AG10803 (cell line): ENCODE measurements at regions not wholly inside any gene's neighbourhood (a gene's known extent, or its start where the extent isn't known, plus 50 kb on each side); places are given as distances from the start of the nearest gene placed in this dataset.
A peak's percentile ranks its signal among the peaks of the same experiment; 100 is the strongest.
"Not testable (repeated sequence)": the region's sequence is repeated elsewhere in the genome, so short reads cannot be mapped to it uniquely, and the experiment has no call there.

Experiments
- DNase-seq: peaks from one replicate; pipeline ENCODE4 v3.0.0; 2010; ENCODE audit warnings: low read depth
- H3K4me3 ChIP-seq: 2 replicates; pipeline ENCODE4 v1.5.1; 2011; ENCODE audit warnings: mild to moderate bottlenecking, low read length, control low read depth
- CTCF ChIP-seq: conservative IDR thresholded peaks from 2 replicates; pipeline ENCODE4 v1.5.1; 2011; ENCODE audit warnings: mild to moderate bottlenecking, low read length, control low read depth, inconsistent platforms

- TF ChIP-seq CTCF: no peak
- no peak for DNase-seq
- H3K4me3 ChIP-seq: no peak overlapping the region
Observed at GRCh38 chr3:28042095-28042635, 199.3 kb upstream of the CMC1 start.

- TF ChIP-seq CTCF: no peak
- no peak overlapping the region for H3K4me3 ChIP-seq
- no peak for DNase-seq
Observed at GRCh38 chr3:28042707-28043106, 198.7 kb upstream of the CMC1 start.

DNA sequence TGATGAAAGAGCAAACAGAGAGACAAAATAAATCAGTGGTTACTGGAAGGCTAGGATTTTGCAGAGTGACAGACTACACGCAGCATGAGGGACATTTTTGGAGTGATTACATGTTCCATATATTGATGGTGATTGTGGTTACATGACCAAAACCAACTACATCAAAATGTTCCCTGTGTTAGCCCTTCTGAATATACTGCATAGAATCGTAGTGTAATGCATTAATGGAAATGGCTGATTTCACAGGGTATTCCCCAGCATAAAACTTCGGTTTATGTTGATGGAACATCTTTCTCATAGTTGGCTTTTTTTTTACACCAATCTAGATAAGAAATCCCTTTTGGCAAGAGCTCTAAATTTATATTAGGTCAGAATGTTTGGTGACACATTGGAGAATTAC lies 191.3 kb upstream of the CMC1 start:
- H3K4me3 ChIP-seq: no peak overlapping the region
- no peak for TF ChIP-seq CTCF
- no peak for DNase-seq

GRCh38 chr3:28050885-28051284 lies 190.5 kb upstream of the CMC1 start:
- no peak for TF ChIP-seq CTCF
- DNase-seq: peak; percentile 65

GRCh38 chr3:28053759-28054158 lies 187.7 kb upstream of the CMC1 start:
- H3K4me3 ChIP-seq: no peak overlapping the region
- no peak for TF ChIP-seq CTCF
- peak; percentile 73 for DNase-seq

More at GRCh38 chr3:28050885-28051284, 190.5 kb upstream of the CMC1 start:
- no peak overlapping the region for H3K4me3 ChIP-seq

DNA sequence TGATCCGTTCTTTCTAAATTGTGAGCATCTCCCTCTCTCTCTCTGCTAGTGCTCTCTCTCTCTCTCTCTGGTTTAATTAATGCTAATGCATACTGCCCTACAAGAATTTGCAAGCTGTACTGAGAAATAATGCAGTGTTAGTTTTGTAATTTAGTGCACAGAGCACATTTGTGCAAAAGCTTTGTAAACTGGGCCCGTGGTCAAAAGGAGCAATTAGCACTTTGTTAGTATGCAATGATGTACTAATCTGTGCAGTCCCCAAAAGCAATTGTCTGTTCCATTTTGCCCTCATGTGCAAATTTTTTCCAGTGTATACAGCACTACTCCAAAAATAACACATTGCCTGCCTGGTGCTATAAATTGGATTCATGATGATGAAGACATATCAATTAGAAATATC lies 184.6 kb upstream of the CMC1 start:
- no peak overlapping the region for H3K4me3 ChIP-seq
- TF ChIP-seq CTCF: no peak
- no peak for DNase-seq

GRCh38 chr3:28057539-28057938 lies 183.9 kb upstream of the CMC1 start:
- no peak for TF ChIP-seq CTCF
- H3K4me3 ChIP-seq: no peak overlapping the region
- DNase-seq: no peak

GRCh38 chr3:28059199-28059598 lies 182.2 kb upstream of the CMC1 start:
- not testable (repeated sequence) for H3K4me3 ChIP-seq, DNase-seq
